T47D (cell line): ENCODE measurements at regions not wholly inside any gene's neighbourhood (a gene's known extent, or its start where the extent isn't known, plus 50 kb on each side); places are given as distances from the start of the nearest gene placed in this dataset.

Experiments
- DNase-seq, 2 experiments: peaks; one replicate each; pipeline versions ENCODE4 v3.0.0 to v3.0.0-alpha.2; 2011 to 2012; ENCODE audit warnings: low read depth in 1 of 2, low spot score in 1 of 2
- JUND ChIP-seq: IDR thresholded peaks from 2 replicates; pipeline ENCODE4 v1.6.1; 2012; ENCODE audit warnings: low read depth
- in situ Hi-C: cut with HindIII; loops from 2 replicates; pipeline ENCODE4 v1.10.0; 2016; ENCODE audit warnings: low sequenced_read_pairs, low pct_unique_long_range_greater_than_20kb

- TF ChIP-seq JUND = no peak
- in situ Hi-C loops = no loop called here
- DNase-seq = peak in 1 of 2 experiments; percentile 65
These were observed 91.7 kb upstream of the SHB start for GRCh38 chr9:38160613-38161215.

- no peak for DNase-seq
- in situ Hi-C loops = no loop called here
- no peak for TF ChIP-seq JUND
These were observed 90.6 kb upstream of the SHB start for GRCh38 chr9:38159599-38159998.

- no peak for DNase-seq
- in situ Hi-C loops = no loop called here
- no peak for TF ChIP-seq JUND
These were observed 89.6 kb upstream of the SHB start for GRCh38 chr9:38158628-38159027.

GRCh38 chr9:38157711-38158110, 88.7 kb upstream of the SHB start:
- in situ Hi-C loops = no loop called here
- no peak for DNase-seq
- no peak for TF ChIP-seq JUND

GRCh38 chr9:38154501-38155421, 85.7 kb upstream of the SHB start:
- no peak for DNase-seq
- no peak for TF ChIP-seq JUND
- in situ Hi-C loops = no loop called here

GRCh38 chr9:38153910-38154291, 84.9 kb upstream of the SHB start:
- DNase-seq = no peak
- no peak for TF ChIP-seq JUND
- in situ Hi-C loops = no loop called here

GRCh38 chr9:38153152-38153909, 84.3 kb upstream of the SHB start:
- no peak for TF ChIP-seq JUND
- no peak for DNase-seq
- in situ Hi-C loops = no loop called here

- no peak for DNase-seq
- in situ Hi-C loops = no loop called here
- no peak for TF ChIP-seq JUND
These were observed 80.6 kb upstream of the SHB start for GRCh38 chr9:38149647-38150046.

GRCh38 chr9:38146844-38147243, 77.8 kb upstream of the SHB start:
- in situ Hi-C loops = no loop called here
- no peak for TF ChIP-seq JUND
- DNase-seq = no peak

- DNase-seq = no peak
- in situ Hi-C loops = no loop called here
- no peak for TF ChIP-seq JUND
These were observed 76.6 kb upstream of the SHB start for GRCh38 chr9:38145526-38146053.

GRCh38 chr9:38144421-38144820, 75.4 kb upstream of the SHB start:
- in situ Hi-C loops = no loop called here
- DNase-seq = no peak
- no peak for TF ChIP-seq JUND

- DNase-seq = no peak
- TF ChIP-seq JUND = no peak
- in situ Hi-C loops = no loop called here
These were observed 72.9 kb upstream of the SHB start for GRCh38 chr9:38141746-38142591.
